Activated CD8-positive, alpha-beta memory T cell treated with anti-CD3 and anti-CD28 coated beads, Interleukin-2, amount 10 ng/mL, durations not matched to agents 7 days and 5 days (primary cell): ENCODE measurements at regions not wholly inside any gene's neighbourhood (a gene's known extent, or its start where the extent isn't known, plus 50 kb on each side); places are given as distances from the start of the nearest gene placed in this dataset.
A peak's percentile ranks its signal among the peaks of the same experiment; 100 is the strongest.

Source experiments
- ATAC-seq: fragments of 150-1000 bp; cut with Tn5 transposase; one replicate; pipeline ENCODE4 v1.10.0; 2021; ENCODE audit warnings: moderate library complexity
- CTCF ChIA-PET: fragments of 350-600 bp; sonication (Branson Sonifier 250); formaldehyde crosslinking; loops from one replicate; lab custom pipeline; 2021; ENCODE audit warnings: antibody characterized with exemption; lab: Charles Lee
- DNase-seq: peaks from one replicate; pipeline ENCODE4 v3.0.0-alpha.2; 2020
- H3K27ac Mint-ChIP-seq: one replicate; pipeline ENCODE4 v1.8.0; 2021; ENCODE audit warnings: mild to moderate bottlenecking, mixed read lengths
- H3K27me3 Mint-ChIP-seq: one replicate; pipeline ENCODE4 v1.8.0; 2021; ENCODE audit warnings: mixed read lengths
- H3K36me3 Mint-ChIP-seq: one replicate; pipeline ENCODE4 v1.8.0; 2021; ENCODE audit warnings: mild to moderate bottlenecking, mixed read lengths
- H3K4me1 Mint-ChIP-seq: one replicate; pipeline ENCODE4 v1.8.0; 2021; ENCODE audit warnings: mixed read lengths
- H3K4me3 Mint-ChIP-seq: one replicate; pipeline ENCODE4 v1.8.0; 2021; ENCODE audit warnings: mild to moderate bottlenecking, moderate library complexity, mixed read lengths
- H3K9me3 Mint-ChIP-seq: one replicate; pipeline ENCODE4 v1.8.0; 2022; ENCODE audit warnings: low read depth, mixed read lengths

DNA sequence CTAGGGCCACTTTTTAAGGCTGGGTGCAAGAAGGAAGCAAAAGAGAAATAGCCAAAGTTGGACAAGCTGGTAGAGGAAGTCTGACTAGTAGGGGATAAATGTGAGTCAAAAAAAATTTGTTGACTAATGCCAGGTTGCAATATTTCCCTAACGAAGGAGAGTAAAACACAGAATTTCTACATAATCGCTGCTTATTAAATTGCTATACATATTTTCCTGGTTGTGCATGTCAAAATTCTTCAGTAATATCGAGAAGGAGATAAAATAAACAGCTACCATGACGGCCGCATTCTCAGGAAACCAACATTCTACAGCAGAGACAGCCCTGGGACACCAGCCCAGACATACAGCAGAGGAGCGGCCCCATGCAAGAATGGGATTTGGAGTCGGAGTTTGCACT, 148.3 kb downstream of the ESM1 start:
- H3K27me3 Mint-ChIP-seq, result peaks cover 5% of the 10 kb centered on the region
- DNase-seq (no peak), ATAC-seq (no peak)
- H3K4me1 Mint-ChIP-seq, result peaks cover 15% of the 10 kb centered on the region
- no peak overlapping the region for H3K27ac Mint-ChIP-seq
- H3K9me3 Mint-ChIP-seq, result no peaks in the 10 kb centered on the region
- no peak overlapping the region for H3K4me3 Mint-ChIP-seq
- CTCF ChIA-PET, result interaction anchor here (0.9 kb wide), 1 partner anchor 319 kb away, joined by 3 read pairs; the partner anchor contains the start of gene SNX18
- H3K36me3 Mint-ChIP-seq, result peaks cover 1% of the 10 kb centered on the region

- Mint-ChIP-seq H3K4me3 (no peak overlapping the region), H3K4me1 (peaks cover 11% of the 10 kb centered on the region), H3K36me3 (peaks cover 1% of the 10 kb centered on the region), H3K9me3 (no peaks in the 10 kb centered on the region), H3K27ac (no peak overlapping the region), H3K27me3 (peaks cover 5% of the 10 kb centered on the region)
- CTCF ChIA-PET, result interaction anchor here (1.2 to 1.4 kb wide), 2 partner anchors 9 to 317 kb away, joined by 5 read pairs; no protein-coding TSS in a partner anchor
- ATAC-seq (no peak), DNase-seq (no peak)
Observed at GRCh38 chr5:54835647-54836046, 149.7 kb downstream of the ESM1 start.

- CTCF ChIA-PET, result interaction anchor here (1.2 kb wide), 1 partner anchor 317 kb away, joined by 3 read pairs; the partner anchor contains the start of gene SNX18
- no peak for ATAC-seq
- no peak overlapping the region for H3K27ac Mint-ChIP-seq
- no peak for DNase-seq
- no peaks in the 10 kb centered on the region for H3K36me3 Mint-ChIP-seq
- H3K27me3 Mint-ChIP-seq, result peaks cover 8% of the 10 kb centered on the region
- H3K9me3 Mint-ChIP-seq, result no peaks in the 10 kb centered on the region
- H3K4me1 Mint-ChIP-seq, result peaks cover 9% of the 10 kb centered on the region
- H3K4me3 Mint-ChIP-seq, result no peak overlapping the region
Observed at GRCh38 chr5:54834121-54834842, 151.1 kb downstream of the ESM1 start.

DNA sequence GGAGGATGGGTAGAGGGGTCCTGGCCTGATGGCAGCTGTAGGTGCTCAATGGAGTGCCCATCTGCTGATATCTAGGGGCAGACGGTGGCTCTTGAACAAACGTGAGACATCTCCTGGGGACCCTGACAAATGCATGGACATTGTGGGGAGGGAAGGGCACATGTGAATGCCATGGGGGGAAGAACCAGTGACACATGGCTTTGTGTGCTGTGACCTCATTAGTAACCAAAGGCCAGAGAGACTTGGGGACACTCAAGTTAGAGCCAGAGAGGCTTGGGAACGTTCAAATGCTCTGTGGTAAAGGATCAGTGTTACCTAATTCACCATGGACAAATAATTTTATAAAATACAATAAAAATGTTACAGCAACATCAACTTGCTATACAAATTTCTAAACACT, 151.8 kb downstream of the ESM1 start:
- no peak overlapping the region for H3K27ac Mint-ChIP-seq
- no peak overlapping the region for H3K4me3 Mint-ChIP-seq
- CTCF ChIA-PET, result no interaction called here
- H3K36me3 Mint-ChIP-seq, result no peaks in the 10 kb centered on the region
- ATAC-seq, result no peak
- peaks cover 9% of the 10 kb centered on the region for H3K4me1 Mint-ChIP-seq
- peaks cover 9% of the 10 kb centered on the region for H3K27me3 Mint-ChIP-seq
- no peak for DNase-seq
- H3K9me3 Mint-ChIP-seq, result no peaks in the 10 kb centered on the region

GRCh38 chr5:54832858-54833257, 152.5 kb downstream of the ESM1 start:
- Mint-ChIP-seq H3K36me3 (no peaks in the 10 kb centered on the region), H3K4me3 (no peak overlapping the region), H3K9me3 (no peaks in the 10 kb centered on the region), H3K4me1 (peaks cover 9% of the 10 kb centered on the region), H3K27me3 (peaks cover 5% of the 10 kb centered on the region), H3K27ac (peak overlapping the region; percentile 19)
- CTCF ChIA-PET, result no interaction called here
- DNase-seq, result no peak
- no peak for ATAC-seq

- CTCF ChIA-PET, result interaction anchor here (0.7 to 1.0 kb wide), 2 partner anchors 13 to 88 kb away, joined by 3 read pairs; no protein-coding TSS in a partner anchor
- no peak for ATAC-seq
Observed at GRCh38 chr5:54832045-54832444, 153.3 kb downstream of the ESM1 start.

GRCh38 chr5:54831233-54831632, 154.2 kb downstream of the ESM1 start:
- no peaks in the 10 kb centered on the region for H3K9me3 Mint-ChIP-seq
- DNase-seq (no peak), ATAC-seq (no peak)
- CTCF ChIA-PET, result interaction anchor here (1.9 kb wide), 1 partner anchor 14 kb away, joined by 6 read pairs; no protein-coding TSS in a partner anchor
- H3K27ac Mint-ChIP-seq, result no peak overlapping the region
- H3K4me1 Mint-ChIP-seq, result peaks cover 9% of the 10 kb centered on the region
- H3K27me3 Mint-ChIP-seq, result peaks cover 5% of the 10 kb centered on the region
- no peak overlapping the region for H3K4me3 Mint-ChIP-seq
- H3K36me3 Mint-ChIP-seq, result no peaks in the 10 kb centered on the region

More at GRCh38 chr5:54832045-54832444, 153.3 kb downstream of the ESM1 start:
- no peak for DNase-seq
- Mint-ChIP-seq H3K9me3 (no peaks in the 10 kb centered on the region), H3K27me3 (peaks cover 5% of the 10 kb centered on the region), H3K27ac (no peak overlapping the region), H3K36me3 (no peaks in the 10 kb centered on the region), H3K4me3 (no peak overlapping the region), H3K4me1 (peaks cover 9% of the 10 kb centered on the region)

DNA sequence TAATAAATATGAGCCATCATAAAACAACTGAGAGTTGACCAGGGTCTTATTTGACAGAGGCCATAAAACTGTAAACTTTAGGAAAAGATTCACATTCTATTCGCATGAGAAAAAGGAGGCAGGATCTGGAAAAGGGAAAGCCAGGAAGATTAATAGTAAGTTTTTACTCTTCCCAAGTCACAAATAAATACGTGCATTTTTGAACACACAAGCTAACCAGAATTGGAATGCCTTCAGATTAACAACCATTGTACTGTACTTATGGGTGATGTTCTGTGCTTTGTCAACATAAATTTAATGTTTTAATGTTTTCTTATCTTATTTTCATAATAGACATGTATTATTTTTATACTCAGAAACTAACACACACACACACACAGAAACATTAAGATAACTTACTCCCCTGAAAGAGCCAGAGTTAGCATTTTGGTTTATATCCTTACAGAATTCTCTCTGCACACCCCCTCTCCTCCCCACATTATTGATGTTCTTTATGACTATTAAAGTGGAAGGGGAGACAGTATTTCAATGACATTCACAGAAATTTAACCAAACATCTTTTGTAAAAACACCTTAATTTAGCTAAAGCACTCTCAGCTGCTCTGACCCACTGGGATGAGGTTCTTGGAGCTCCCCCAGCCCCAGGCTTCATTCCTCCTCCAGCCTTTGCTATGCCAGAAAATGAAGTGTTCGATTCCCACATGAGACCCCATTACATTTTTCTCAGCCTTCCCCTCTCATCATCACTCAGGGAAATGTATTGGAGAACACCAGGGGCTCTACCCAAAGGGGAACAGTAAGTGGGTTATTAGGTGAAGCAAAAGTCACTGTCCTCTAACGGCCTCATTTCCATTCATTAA, 155.5 kb downstream of the ESM1 start:
- Mint-ChIP-seq H3K27me3 (peaks cover 5% of the 10 kb centered on the region), H3K27ac (no peak overlapping the region), H3K4me1 (peaks cover 9% of the 10 kb centered on the region), H3K4me3 (no peak overlapping the region), H3K36me3 (no peaks in the 10 kb centered on the region), H3K9me3 (no peaks in the 10 kb centered on the region)
- no peak for DNase-seq
- CTCF ChIA-PET, result interaction anchor here (1.1 to 1.9 kb wide), 2 partner anchors 15 to 312 kb away, joined by 3 to 6 read pairs; partner anchors contain the start of gene SNX18
- no peak for ATAC-seq

- H3K27ac Mint-ChIP-seq, result no peak overlapping the region
- peaks cover 7% of the 10 kb centered on the region for H3K4me1 Mint-ChIP-seq
- no peak for DNase-seq
- no peak overlapping the region for H3K4me3 Mint-ChIP-seq
- H3K36me3 Mint-ChIP-seq, result no peaks in the 10 kb centered on the region
- peaks cover 5% of the 10 kb centered on the region for H3K27me3 Mint-ChIP-seq
- ATAC-seq, result no peak
- CTCF ChIA-PET, result interaction anchor here (1.1 kb wide), 1 partner anchor 16 kb away, joined by 4 read pairs; no protein-coding TSS in a partner anchor
- H3K9me3 Mint-ChIP-seq, result no peaks in the 10 kb centered on the region
Observed at GRCh38 chr5:54829102-54829501, 156.3 kb downstream of the ESM1 start.

- no peak for ATAC-seq
- H3K4me3 Mint-ChIP-seq, result no peak overlapping the region
- no peak overlapping the region for H3K27ac Mint-ChIP-seq
- no peak for DNase-seq
- no peaks in the 10 kb centered on the region for H3K36me3 Mint-ChIP-seq
- no peaks in the 10 kb centered on the region for H3K9me3 Mint-ChIP-seq
- peaks cover 7% of the 10 kb centered on the region for H3K27me3 Mint-ChIP-seq
- CTCF ChIA-PET, result interaction anchor here (1.1 kb wide), 2 partner anchors 15 to 17 kb away, joined by 3 to 4 read pairs; no protein-coding TSS in a partner anchor
- peaks cover 4% of the 10 kb centered on the region for H3K4me1 Mint-ChIP-seq
Observed at GRCh38 chr5:54828151-54828550, 157.2 kb downstream of the ESM1 start.

- CTCF ChIA-PET, result interaction anchor here (1.1 kb wide), 1 partner anchor 64 kb away, joined by 5 read pairs; no protein-coding TSS in a partner anchor
- H3K9me3 Mint-ChIP-seq, result no peaks in the 10 kb centered on the region
- no peaks in the 10 kb centered on the region for H3K36me3 Mint-ChIP-seq
- DNase-seq (no peak), ATAC-seq (no peak)
- H3K4me1 Mint-ChIP-seq, result no peaks in the 10 kb centered on the region
- no peak overlapping the region for H3K27ac Mint-ChIP-seq
- H3K27me3 Mint-ChIP-seq, result peaks cover 14% of the 10 kb centered on the region
- H3K4me3 Mint-ChIP-seq, result no peak overlapping the region
Observed at GRCh38 chr5:54825005-54825404, 160.4 kb downstream of the ESM1 start.

GRCh38 chr5:54823006-54823405, 162.4 kb downstream of the ESM1 start:
- Mint-ChIP-seq H3K9me3 (no peaks in the 10 kb centered on the region), H3K36me3 (no peaks in the 10 kb centered on the region), H3K4me3 (no peak overlapping the region), H3K4me1 (no peaks in the 10 kb centered on the region), H3K27ac (no peak overlapping the region), H3K27me3 (peaks cover 10% of the 10 kb centered on the region)
- ATAC-seq (no peak), DNase-seq (no peak)
- CTCF ChIA-PET, result interaction anchor here (1.4 kb wide), 1 partner anchor 243 kb away, joined by 3 read pairs; no protein-coding TSS in a partner anchor

DNA sequence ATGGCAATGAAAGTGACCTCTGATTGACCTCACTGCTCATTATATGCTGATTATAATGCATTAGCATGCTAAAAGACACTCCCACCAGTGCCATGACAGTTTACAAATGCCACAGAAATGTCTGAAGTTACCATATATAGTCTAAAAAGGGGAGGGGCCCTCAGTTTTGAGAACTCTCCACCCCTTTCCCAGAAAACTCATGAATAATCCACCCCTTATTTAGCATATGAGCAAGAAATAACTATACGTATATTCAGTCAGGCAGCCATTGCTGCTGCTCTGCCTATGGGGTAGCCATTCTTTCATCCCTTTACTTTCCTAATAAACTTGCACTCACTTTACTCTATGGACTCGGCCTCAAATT, 163.1 kb downstream of the ESM1 start:
- CTCF ChIA-PET, result no interaction called here
- no peaks in the 10 kb centered on the region for H3K36me3 Mint-ChIP-seq

More for the DNA sequence above, 163.1 kb downstream of the ESM1 start:
- no peak for DNase-seq
- Mint-ChIP-seq H3K9me3 (no peaks in the 10 kb centered on the region), H3K4me3 (no peak overlapping the region), H3K27me3 (peaks cover 10% of the 10 kb centered on the region), H3K4me1 (no peaks in the 10 kb centered on the region), H3K27ac (no peak overlapping the region)
- ATAC-seq, result no peak
